SK-N-SH (cell line): ENCODE measurements at regions not wholly inside any gene's neighbourhood (a gene's known extent, or its start where the extent isn't known, plus 50 kb on each side); places are given as distances from the start of the nearest gene placed in this dataset.

Source experiments
- CTCF ChIA-PET: fragments of 300-600, 350-600 bp; formaldehyde crosslinking; extraction: SDS; loops from one replicate; lab custom pipeline; 2021; lab: Yijun Ruan, JAX
- POLR2A ChIA-PET: fragments of 350-600 bp; sonication (Branson Sonifier 250); formaldehyde crosslinking; extraction: SDS; loops from one replicate; lab custom pipeline; 2020; ENCODE audit warnings: antibody characterized with exemption, inconsistent platforms; lab: Yijun Ruan, JAX
- DNase-seq: peaks from one replicate; pipeline ENCODE4 v3.0.0; 2012
- H2AFZ ChIP-seq: fragments of 200-600 bp; sonication (generic); 2 replicates; pipeline ENCODE4 v1.8.1; 2016; ENCODE audit warnings: antibody characterized with exemption, mild to moderate bottlenecking, low read depth
- H3F3A ChIP-seq: fragments of 200-600 bp; sonication (generic); replicated peaks from 2 replicates; pipeline ENCODE3; 2016; ENCODE audit warnings: antibody characterized with exemption, mild to moderate bottlenecking; ENCODE audit not compliant: insufficient read depth
- H3K27ac ChIP-seq, 2 experiments: fragments of 200-500 bp in 1 of 2; fragments of 200-600 bp in 1 of 2; sonication (Bioruptor generic) in 1 of 2; sonication (generic), shearing (Covaris generic) in 1 of 2; 2 replicates each; pipeline versions ENCODE4 v1.5.1 to v1.6.1; 2014 to 2016; ENCODE audit warnings: low read depth in 2 of 2, inconsistent platforms in 1 of 2, low read length in 1 of 2, mild to moderate bottlenecking in 1 of 2, mixed read lengths in 1 of 2
- H3K27me3 ChIP-seq: fragments of 200-600 bp; sonication (generic), shearing (Covaris generic); 2 replicates; pipeline ENCODE4 v1.6.1; 2016; ENCODE audit warnings: mixed run types; ENCODE audit not compliant: insufficient read depth
- H3K36me3 ChIP-seq, 2 experiments: fragments of 200-500 bp in 1 of 2; fragments of 200-600 bp in 1 of 2; sonication (Bioruptor generic) in 1 of 2; sonication (generic) in 1 of 2; replicated peaks in 1 of 2; 2 replicates each; pipeline versions ENCODE3 to v1.5.1; 2014 to 2016; ENCODE audit warnings: low read length in 1 of 2, mild to moderate bottlenecking in 1 of 2; ENCODE audit not compliant: insufficient read depth in 2 of 2, control insufficient read depth in 1 of 2
- H3K4me1 ChIP-seq, 2 experiments: fragments of 200-500 bp in 1 of 2; fragments of 200-600 bp in 1 of 2; sonication (Bioruptor generic) in 1 of 2; sonication (generic), shearing (Covaris generic) in 1 of 2; 2 replicates each; pipeline versions ENCODE4 v1.5.1 to v1.6.1; 2014 to 2016; ENCODE audit warnings: low read depth in 1 of 2, low read length in 1 of 2, mixed run types in 1 of 2; ENCODE audit not compliant: insufficient read depth in 2 of 2, control insufficient read depth in 1 of 2
- H3K4me2 ChIP-seq: fragments of 200-600 bp; sonication (generic), shearing (Covaris generic); 2 replicates; pipeline ENCODE4 v1.6.1; 2017; ENCODE audit warnings: mixed run types
- H3K4me3 ChIP-seq, 2 experiments: fragments of 200-500 bp in 1 of 2; fragments of 200-600 bp in 1 of 2; sonication (Bioruptor generic) in 1 of 2; sonication (generic), shearing (Covaris generic) in 1 of 2; 2 replicates each; pipeline versions ENCODE4 v1.5.1 to v1.8.1; 2014 to 2016; ENCODE audit warnings: low read depth in 2 of 2, inconsistent platforms in 1 of 2, low read length in 1 of 2, mild to moderate bottlenecking in 1 of 2, mixed read lengths in 1 of 2, moderate library complexity in 1 of 2
- H3K79me2 ChIP-seq: fragments of 200-600 bp; sonication (generic); 2 replicates; pipeline ENCODE4 v1.8.1; 2017; ENCODE audit warnings: mild to moderate bottlenecking; ENCODE audit not compliant: insufficient read depth
- H3K9ac ChIP-seq: fragments of 200-600 bp; sonication (generic); 2 replicates; pipeline ENCODE4 v1.6.1; 2017; ENCODE audit warnings: mixed run types
- H3K9me2 ChIP-seq: fragments of 200-600 bp; sonication (generic); 2 replicates; pipeline ENCODE4 v1.6.1; 2017; ENCODE audit warnings: mixed run types
- H3K9me3 ChIP-seq: fragments of 200-600 bp; sonication (generic); 2 replicates; pipeline ENCODE4 v1.6.1; 2017; ENCODE audit warnings: mixed run types, mild to moderate bottlenecking, moderate library complexity
- H4K20me1 ChIP-seq: fragments of 200-600 bp; sonication (generic); 2 replicates; pipeline ENCODE4 v1.6.1; 2017; ENCODE audit warnings: mild to moderate bottlenecking, mixed run types; ENCODE audit not compliant: insufficient read depth
- CHD2 ChIP-seq: fragments of 150-350 bp; IDR thresholded peaks from 2 replicates; pipeline ENCODE4 v1.6.1; 2018; ENCODE audit warnings: low read length; ENCODE audit not compliant: partially characterized antibody
- FOXM1 ChIP-seq: IDR thresholded peaks from 2 replicates; pipeline ENCODE4 v1.4.0; 2012; ENCODE audit warnings: low read depth, mild to moderate bottlenecking
- JUND ChIP-seq: IDR thresholded peaks from 2 replicates; pipeline ENCODE4 v1.4.0; 2012
- NFIC ChIP-seq: IDR thresholded peaks from 2 replicates; pipeline ENCODE4 v1.4.0; 2012; ENCODE audit warnings: borderline replicate concordance
- NRF1 ChIP-seq: IDR thresholded peaks from 2 replicates; pipeline ENCODE4 v1.6.1; 2012; ENCODE audit warnings: low read depth, mild to moderate bottlenecking, low read length
- POLR2AphosphoS5 ChIP-seq: IDR thresholded peaks from 2 replicates; pipeline ENCODE4 v1.6.1; 2012; ENCODE audit warnings: low read depth, low read length
- RFX5 ChIP-seq: IDR thresholded peaks from 2 replicates; pipeline ENCODE4 v1.6.1; 2012; ENCODE audit warnings: mild to moderate bottlenecking, improper control_type of control experiment, low read length
- RXRA ChIP-seq: IDR thresholded peaks from 2 replicates; pipeline ENCODE4 v1.4.0; 2012; ENCODE audit warnings: low read depth, mild to moderate bottlenecking, borderline replicate concordance
- SIN3A ChIP-seq: IDR thresholded peaks from 2 replicates; pipeline ENCODE4 v1.6.1; 2012; ENCODE audit warnings: low read depth, mild to moderate bottlenecking, low read length, moderate library complexity, borderline replicate concordance
- TCF12 ChIP-seq: IDR thresholded peaks from 2 replicates; pipeline ENCODE4 v1.4.0; 2012
- TEAD4 ChIP-seq: IDR thresholded peaks from 2 replicates; pipeline ENCODE4 v1.4.0; 2012; ENCODE audit warnings: mild to moderate bottlenecking, borderline replicate concordance; ENCODE audit not compliant: insufficient read depth
- YY1 ChIP-seq: IDR thresholded peaks from 2 replicates; pipeline ENCODE4 v1.4.0; 2012; ENCODE audit warnings: low read depth, mild to moderate bottlenecking
- WGBS: methylation state at CpG from one replicate; pipeline ENCODE4 v1.1.6; 2017; ENCODE audit warnings: low lambda C conversion rate; 5-methylcytosine and 5-hydroxymethylcytosine counted together
- TF ChIP-seq, protein P1 (sequence below): IDR thresholded peaks from 2 replicates; pipeline ENCODE4 v1.4.0; 2012; ENCODE audit warnings: low read depth, borderline replicate concordance
- TF ChIP-seq, protein P2 (sequence below): IDR thresholded peaks from 2 replicates; pipeline ENCODE4 v1.6.1; 2012; ENCODE audit warnings: mild to moderate bottlenecking, low read depth, low read length, moderate library complexity

GRCh38 chr12:127169321-127170181 is 1097.4 kb upstream of the TMEM132C start:
- no peak overlapping the region for H3K9ac ChIP-seq
- H3K36me3 ChIP-seq, result no peaks in the 10 kb centered on the region
- H3K4me3 ChIP-seq, result no peak overlapping the region
- H3K27ac ChIP-seq, result no peak overlapping the region
- no peaks in the 10 kb centered on the region; a peak in 1 of 4 replicates for H3K4me1 ChIP-seq
- ChIA-PET CTCF (no interaction called here), POLR2A (no interaction called here)
- no peak overlapping the region for H2AFZ ChIP-seq
- H3K4me2 ChIP-seq, result no peak overlapping the region
- H3K27me3 ChIP-seq, result no peaks in the 10 kb centered on the region
- H3K79me2 ChIP-seq, result no peaks in the 10 kb centered on the region
- TF ChIP-seq JUND, result no peak
- TF ChIP-seq POLR2AphosphoS5, result no peak
- no peak for TF ChIP-seq TCF12
- TF ChIP-seq, protein P1, sequence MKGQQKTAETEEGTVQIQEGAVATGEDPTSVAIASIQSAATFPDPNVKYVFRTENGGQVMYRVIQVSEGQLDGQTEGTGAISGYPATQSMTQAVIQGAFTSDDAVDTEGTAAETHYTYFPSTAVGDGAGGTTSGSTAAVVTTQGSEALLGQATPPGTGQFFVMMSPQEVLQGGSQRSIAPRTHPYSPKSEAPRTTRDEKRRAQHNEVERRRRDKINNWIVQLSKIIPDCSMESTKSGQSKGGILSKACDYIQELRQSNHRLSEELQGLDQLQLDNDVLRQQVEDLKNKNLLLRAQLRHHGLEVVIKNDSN, result no peak
- TF ChIP-seq SIN3A, result no peak
- no peak for TF ChIP-seq FOXM1
- TF ChIP-seq, protein P2, sequence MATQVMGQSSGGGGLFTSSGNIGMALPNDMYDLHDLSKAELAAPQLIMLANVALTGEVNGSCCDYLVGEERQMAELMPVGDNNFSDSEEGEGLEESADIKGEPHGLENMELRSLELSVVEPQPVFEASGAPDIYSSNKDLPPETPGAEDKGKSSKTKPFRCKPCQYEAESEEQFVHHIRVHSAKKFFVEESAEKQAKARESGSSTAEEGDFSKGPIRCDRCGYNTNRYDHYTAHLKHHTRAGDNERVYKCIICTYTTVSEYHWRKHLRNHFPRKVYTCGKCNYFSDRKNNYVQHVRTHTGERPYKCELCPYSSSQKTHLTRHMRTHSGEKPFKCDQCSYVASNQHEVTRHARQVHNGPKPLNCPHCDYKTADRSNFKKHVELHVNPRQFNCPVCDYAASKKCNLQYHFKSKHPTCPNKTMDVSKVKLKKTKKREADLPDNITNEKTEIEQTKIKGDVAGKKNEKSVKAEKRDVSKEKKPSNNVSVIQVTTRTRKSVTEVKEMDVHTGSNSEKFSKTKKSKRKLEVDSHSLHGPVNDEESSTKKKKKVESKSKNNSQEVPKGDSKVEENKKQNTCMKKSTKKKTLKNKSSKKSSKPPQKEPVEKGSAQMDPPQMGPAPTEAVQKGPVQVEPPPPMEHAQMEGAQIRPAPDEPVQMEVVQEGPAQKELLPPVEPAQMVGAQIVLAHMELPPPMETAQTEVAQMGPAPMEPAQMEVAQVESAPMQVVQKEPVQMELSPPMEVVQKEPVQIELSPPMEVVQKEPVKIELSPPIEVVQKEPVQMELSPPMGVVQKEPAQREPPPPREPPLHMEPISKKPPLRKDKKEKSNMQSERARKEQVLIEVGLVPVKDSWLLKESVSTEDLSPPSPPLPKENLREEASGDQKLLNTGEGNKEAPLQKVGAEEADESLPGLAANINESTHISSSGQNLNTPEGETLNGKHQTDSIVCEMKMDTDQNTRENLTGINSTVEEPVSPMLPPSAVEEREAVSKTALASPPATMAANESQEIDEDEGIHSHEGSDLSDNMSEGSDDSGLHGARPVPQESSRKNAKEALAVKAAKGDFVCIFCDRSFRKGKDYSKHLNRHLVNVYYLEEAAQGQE, result no peak
- TF ChIP-seq YY1, result no peak
- no peak for TF ChIP-seq TEAD4
- TF ChIP-seq CHD2, result no peak
- no peak for TF ChIP-seq RXRA
- TF ChIP-seq NFIC, result no peak
- TF ChIP-seq NRF1, result no peak
- TF ChIP-seq RFX5, result no peak
- no peaks in the 10 kb centered on the region for H3F3A ChIP-seq
- no peaks in the 10 kb centered on the region for H3K9me2 ChIP-seq
- 56% methylated on average over 15 of the region's 15 CpGs for WGBS
- H3K9me3 ChIP-seq, result no peaks in the 10 kb centered on the region
- no peak for DNase-seq
- H4K20me1 ChIP-seq, result no peaks in the 10 kb centered on the region
